VCaP (cell line): ENCODE measurements at regions not wholly inside any gene's neighbourhood (a gene's known extent, or its start where the extent isn't known, plus 50 kb on each side); places are given as distances from the start of the nearest gene placed in this dataset.

ENCODE experiments used
- H3K27ac ChIP-seq: fragments of 450-650 bp; 2 replicates; pipeline ENCODE4 v1.5.1; 2017
- CTCF ChIP-seq: fragments of 450-650 bp; conservative IDR thresholded peaks from 2 replicates; pipeline ENCODE4 v1.5.1; 2017; ENCODE audit warnings: mild to moderate bottlenecking, moderate library complexity

DNA sequence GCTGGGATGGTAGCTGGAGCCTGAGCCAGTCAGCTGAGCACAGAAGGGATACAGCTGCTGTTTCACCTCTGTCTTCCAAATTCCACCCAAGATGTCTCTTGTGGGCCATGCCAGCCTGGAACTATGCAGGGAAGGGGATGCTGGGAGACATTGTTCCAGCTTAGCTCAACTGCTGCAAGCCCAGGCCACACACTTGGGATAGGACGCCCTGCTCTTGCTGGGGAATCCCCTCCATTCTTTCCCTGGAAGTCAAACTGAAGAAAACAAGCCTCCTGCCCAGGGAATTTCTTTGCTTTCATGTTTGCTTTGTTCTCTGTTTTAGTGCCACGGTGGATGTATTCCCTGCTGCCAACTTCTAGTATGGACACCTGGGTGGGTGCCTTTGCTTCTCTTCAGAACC, 55.2 kb upstream of the CDK13 start:
- TF ChIP-seq CTCF: no peak
- no peak overlapping the region for H3K27ac ChIP-seq

- H3K27ac ChIP-seq: no peak overlapping the region; the same call in 1 of the 2 replicates
- no peak for TF ChIP-seq CTCF
Observed at GRCh38 chr7:39896840-39897239, 53.2 kb upstream of the CDK13 start.

DNA sequence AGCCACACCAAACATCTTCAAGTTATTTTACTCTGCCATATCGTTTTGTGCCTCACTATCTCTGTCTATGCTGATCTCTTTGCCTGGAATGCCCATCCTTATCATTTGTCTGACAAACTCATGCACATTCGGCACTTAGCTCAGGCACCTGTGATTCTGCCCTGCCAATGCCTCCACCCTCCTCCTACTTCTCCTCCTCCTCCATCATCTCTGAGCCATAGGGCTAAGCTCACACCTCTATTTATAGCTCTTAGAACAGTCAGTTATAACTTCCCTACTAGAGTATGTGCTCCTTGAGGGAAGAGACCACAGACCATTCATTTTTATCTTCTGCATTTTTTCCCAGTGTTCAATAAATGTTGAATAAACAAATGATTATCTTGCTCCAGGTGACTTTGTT, 51.2 kb upstream of the CDK13 start:
- no peak overlapping the region for H3K27ac ChIP-seq

More for the DNA sequence above, 51.2 kb upstream of the CDK13 start:
- no peak for TF ChIP-seq CTCF
